ENCODE measurements at regions not wholly inside any gene's neighbourhood (a gene's known extent, or its start where the extent isn't known, plus 50 kb on each side); places are given as distances from the start of the nearest gene placed in this dataset.

DNA sequence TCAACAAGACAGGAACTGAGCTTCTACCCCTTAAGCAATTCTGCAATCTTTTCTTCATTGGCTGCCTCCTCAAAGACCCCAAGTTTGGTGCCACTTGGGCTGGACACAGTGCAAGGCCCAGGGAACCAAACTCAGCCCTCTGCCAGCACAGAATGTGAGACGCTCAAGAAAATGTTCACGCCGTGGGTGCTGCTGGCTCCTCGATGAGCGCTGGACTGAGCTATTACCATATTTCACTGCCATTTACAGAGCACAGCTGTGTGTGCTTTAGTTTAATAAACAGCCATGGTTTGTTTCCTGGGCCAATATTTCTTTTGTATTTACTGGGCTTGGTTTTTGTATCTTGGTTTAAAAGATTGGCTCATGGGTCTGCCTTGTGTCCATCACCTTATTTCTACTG lies 138.8 kb upstream of the VSTM2B start:
- TF ChIP-seq POLR2AphosphoS5 (IDR thresholded peaks at IDR 0.05; ENCODE audit: low read depth, low read length) (no peak), SIN3A (IDR thresholded peaks at IDR 0.05; ENCODE audit: borderline replicate concordance, insufficient read depth, low read length) (no peak), TAF1 (IDR thresholded peaks at IDR 0.05; ENCODE audit: borderline replicate concordance, insufficient read depth, low read length) (no peak)
- TF ChIP-seq, protein P1, sequence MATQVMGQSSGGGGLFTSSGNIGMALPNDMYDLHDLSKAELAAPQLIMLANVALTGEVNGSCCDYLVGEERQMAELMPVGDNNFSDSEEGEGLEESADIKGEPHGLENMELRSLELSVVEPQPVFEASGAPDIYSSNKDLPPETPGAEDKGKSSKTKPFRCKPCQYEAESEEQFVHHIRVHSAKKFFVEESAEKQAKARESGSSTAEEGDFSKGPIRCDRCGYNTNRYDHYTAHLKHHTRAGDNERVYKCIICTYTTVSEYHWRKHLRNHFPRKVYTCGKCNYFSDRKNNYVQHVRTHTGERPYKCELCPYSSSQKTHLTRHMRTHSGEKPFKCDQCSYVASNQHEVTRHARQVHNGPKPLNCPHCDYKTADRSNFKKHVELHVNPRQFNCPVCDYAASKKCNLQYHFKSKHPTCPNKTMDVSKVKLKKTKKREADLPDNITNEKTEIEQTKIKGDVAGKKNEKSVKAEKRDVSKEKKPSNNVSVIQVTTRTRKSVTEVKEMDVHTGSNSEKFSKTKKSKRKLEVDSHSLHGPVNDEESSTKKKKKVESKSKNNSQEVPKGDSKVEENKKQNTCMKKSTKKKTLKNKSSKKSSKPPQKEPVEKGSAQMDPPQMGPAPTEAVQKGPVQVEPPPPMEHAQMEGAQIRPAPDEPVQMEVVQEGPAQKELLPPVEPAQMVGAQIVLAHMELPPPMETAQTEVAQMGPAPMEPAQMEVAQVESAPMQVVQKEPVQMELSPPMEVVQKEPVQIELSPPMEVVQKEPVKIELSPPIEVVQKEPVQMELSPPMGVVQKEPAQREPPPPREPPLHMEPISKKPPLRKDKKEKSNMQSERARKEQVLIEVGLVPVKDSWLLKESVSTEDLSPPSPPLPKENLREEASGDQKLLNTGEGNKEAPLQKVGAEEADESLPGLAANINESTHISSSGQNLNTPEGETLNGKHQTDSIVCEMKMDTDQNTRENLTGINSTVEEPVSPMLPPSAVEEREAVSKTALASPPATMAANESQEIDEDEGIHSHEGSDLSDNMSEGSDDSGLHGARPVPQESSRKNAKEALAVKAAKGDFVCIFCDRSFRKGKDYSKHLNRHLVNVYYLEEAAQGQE (IDR thresholded peaks at IDR 0.05; ENCODE audit: insufficient read depth in 1 of 2, low read depth in 2 of 2, low read length in 2 of 2) = no peak

All from PFSK-1 (cell line).